Keratinocyte (primary cell): ENCODE measurements at regions not wholly inside any gene's neighbourhood (a gene's known extent, or its start where the extent isn't known, plus 50 kb on each side); places are given as distances from the start of the nearest gene placed in this dataset.

Experiments used
- EZH2 ChIP-seq: IDR thresholded peaks from one replicate; pipeline ENCODE4 v1.6.1; 2012; ENCODE audit warnings: inconsistent platforms, mild to moderate bottlenecking, low read length, moderate library complexity
- TF ChIP-seq, protein P1 (sequence below), 3 experiments: IDR thresholded peaks in 1 of 3; conservative IDR thresholded peaks in 1 of 3; optimal IDR thresholded peaks in 1 of 3; 2 replicates in 2 of 3; 3 replicates in 1 of 3; pipeline versions ENCODE3 to v1.5.1; 2011; ENCODE audit warnings: low read length in 3 of 3, mild to moderate bottlenecking in 3 of 3, moderate library complexity in 2 of 3, control low read depth in 1 of 3, inconsistent platforms in 1 of 3; ENCODE audit not compliant: insufficient read depth in 2 of 3; ENCODE audit errors: extremely low read depth in 1 of 3

DNA sequence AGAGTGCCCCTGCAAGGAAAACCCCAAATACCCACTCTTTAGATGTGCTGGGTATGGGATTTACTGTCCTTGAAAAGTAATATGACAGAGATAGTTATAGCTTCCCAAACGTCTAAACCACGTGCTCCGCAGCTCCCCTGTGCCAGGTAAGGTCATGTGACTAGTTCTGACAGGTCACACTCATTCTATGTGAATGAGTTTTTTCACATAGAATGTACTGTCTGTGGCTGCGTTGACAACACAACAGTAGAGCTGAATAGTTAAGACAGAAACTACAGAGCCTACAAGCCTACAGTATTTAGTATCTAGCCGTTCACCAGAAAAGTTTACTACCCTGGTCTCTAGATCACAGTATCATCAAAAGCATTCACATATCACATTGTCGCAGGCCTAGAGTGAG is 236.2 kb downstream of the ETS1 start:
- TF ChIP-seq, protein P1, sequence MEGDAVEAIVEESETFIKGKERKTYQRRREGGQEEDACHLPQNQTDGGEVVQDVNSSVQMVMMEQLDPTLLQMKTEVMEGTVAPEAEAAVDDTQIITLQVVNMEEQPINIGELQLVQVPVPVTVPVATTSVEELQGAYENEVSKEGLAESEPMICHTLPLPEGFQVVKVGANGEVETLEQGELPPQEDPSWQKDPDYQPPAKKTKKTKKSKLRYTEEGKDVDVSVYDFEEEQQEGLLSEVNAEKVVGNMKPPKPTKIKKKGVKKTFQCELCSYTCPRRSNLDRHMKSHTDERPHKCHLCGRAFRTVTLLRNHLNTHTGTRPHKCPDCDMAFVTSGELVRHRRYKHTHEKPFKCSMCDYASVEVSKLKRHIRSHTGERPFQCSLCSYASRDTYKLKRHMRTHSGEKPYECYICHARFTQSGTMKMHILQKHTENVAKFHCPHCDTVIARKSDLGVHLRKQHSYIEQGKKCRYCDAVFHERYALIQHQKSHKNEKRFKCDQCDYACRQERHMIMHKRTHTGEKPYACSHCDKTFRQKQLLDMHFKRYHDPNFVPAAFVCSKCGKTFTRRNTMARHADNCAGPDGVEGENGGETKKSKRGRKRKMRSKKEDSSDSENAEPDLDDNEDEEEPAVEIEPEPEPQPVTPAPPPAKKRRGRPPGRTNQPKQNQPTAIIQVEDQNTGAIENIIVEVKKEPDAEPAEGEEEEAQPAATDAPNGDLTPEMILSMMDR (optimal IDR thresholded peaks at IDR 0.05 in 1 of 3, IDR thresholded peaks at IDR 0.05 in 1 of 3, conservative IDR thresholded peaks at IDR 0.05 in 1 of 3; ENCODE audit: extremely low read depth in 1 of 3, insufficient read depth in 2 of 3, low read length in 3 of 3) = no peak
- TF ChIP-seq EZH2 = no peak
